SK-N-SH (cell line): ENCODE measurements at regions not wholly inside any gene's neighbourhood (a gene's known extent, or its start where the extent isn't known, plus 50 kb on each side); places are given as distances from the start of the nearest gene placed in this dataset.

Source experiments
- CTCF ChIA-PET: fragments of 300-600, 350-600 bp; formaldehyde crosslinking; extraction: SDS; loops from one replicate; lab custom pipeline; 2021; lab: Yijun Ruan, JAX
- POLR2A ChIA-PET: fragments of 350-600 bp; sonication (Branson Sonifier 250); formaldehyde crosslinking; extraction: SDS; loops from one replicate; lab custom pipeline; 2020; ENCODE audit warnings: antibody characterized with exemption, inconsistent platforms; lab: Yijun Ruan, JAX
- DNase-seq: peaks from one replicate; pipeline ENCODE4 v3.0.0; 2012
- H2AFZ ChIP-seq: fragments of 200-600 bp; sonication (generic); 2 replicates; pipeline ENCODE4 v1.8.1; 2016; ENCODE audit warnings: antibody characterized with exemption, mild to moderate bottlenecking, low read depth
- H3F3A ChIP-seq: fragments of 200-600 bp; sonication (generic); replicated peaks from 2 replicates; pipeline ENCODE3; 2016; ENCODE audit warnings: antibody characterized with exemption, mild to moderate bottlenecking; ENCODE audit not compliant: insufficient read depth
- H3K27ac ChIP-seq, 2 experiments: fragments of 200-500 bp in 1 of 2; fragments of 200-600 bp in 1 of 2; sonication (Bioruptor generic) in 1 of 2; sonication (generic), shearing (Covaris generic) in 1 of 2; 2 replicates each; pipeline versions ENCODE4 v1.5.1 to v1.6.1; 2014 to 2016; ENCODE audit warnings: low read depth in 2 of 2, inconsistent platforms in 1 of 2, low read length in 1 of 2, mild to moderate bottlenecking in 1 of 2, mixed read lengths in 1 of 2
- H3K27me3 ChIP-seq: fragments of 200-600 bp; sonication (generic), shearing (Covaris generic); 2 replicates; pipeline ENCODE4 v1.6.1; 2016; ENCODE audit warnings: mixed run types; ENCODE audit not compliant: insufficient read depth
- H3K36me3 ChIP-seq, 2 experiments: fragments of 200-500 bp in 1 of 2; fragments of 200-600 bp in 1 of 2; sonication (Bioruptor generic) in 1 of 2; sonication (generic) in 1 of 2; replicated peaks in 1 of 2; 2 replicates each; pipeline versions ENCODE3 to v1.5.1; 2014 to 2016; ENCODE audit warnings: low read length in 1 of 2, mild to moderate bottlenecking in 1 of 2; ENCODE audit not compliant: insufficient read depth in 2 of 2, control insufficient read depth in 1 of 2
- H3K4me1 ChIP-seq, 2 experiments: fragments of 200-500 bp in 1 of 2; fragments of 200-600 bp in 1 of 2; sonication (Bioruptor generic) in 1 of 2; sonication (generic), shearing (Covaris generic) in 1 of 2; 2 replicates each; pipeline versions ENCODE4 v1.5.1 to v1.6.1; 2014 to 2016; ENCODE audit warnings: low read depth in 1 of 2, low read length in 1 of 2, mixed run types in 1 of 2; ENCODE audit not compliant: insufficient read depth in 2 of 2, control insufficient read depth in 1 of 2
- H3K4me2 ChIP-seq: fragments of 200-600 bp; sonication (generic), shearing (Covaris generic); 2 replicates; pipeline ENCODE4 v1.6.1; 2017; ENCODE audit warnings: mixed run types
- H3K4me3 ChIP-seq, 2 experiments: fragments of 200-500 bp in 1 of 2; fragments of 200-600 bp in 1 of 2; sonication (Bioruptor generic) in 1 of 2; sonication (generic), shearing (Covaris generic) in 1 of 2; 2 replicates each; pipeline versions ENCODE4 v1.5.1 to v1.8.1; 2014 to 2016; ENCODE audit warnings: low read depth in 2 of 2, inconsistent platforms in 1 of 2, low read length in 1 of 2, mild to moderate bottlenecking in 1 of 2, mixed read lengths in 1 of 2, moderate library complexity in 1 of 2
- H3K79me2 ChIP-seq: fragments of 200-600 bp; sonication (generic); 2 replicates; pipeline ENCODE4 v1.8.1; 2017; ENCODE audit warnings: mild to moderate bottlenecking; ENCODE audit not compliant: insufficient read depth
- H3K9ac ChIP-seq: fragments of 200-600 bp; sonication (generic); 2 replicates; pipeline ENCODE4 v1.6.1; 2017; ENCODE audit warnings: mixed run types
- H3K9me2 ChIP-seq: fragments of 200-600 bp; sonication (generic); 2 replicates; pipeline ENCODE4 v1.6.1; 2017; ENCODE audit warnings: mixed run types
- H3K9me3 ChIP-seq: fragments of 200-600 bp; sonication (generic); 2 replicates; pipeline ENCODE4 v1.6.1; 2017; ENCODE audit warnings: mixed run types, mild to moderate bottlenecking, moderate library complexity
- H4K20me1 ChIP-seq: fragments of 200-600 bp; sonication (generic); 2 replicates; pipeline ENCODE4 v1.6.1; 2017; ENCODE audit warnings: mild to moderate bottlenecking, mixed run types; ENCODE audit not compliant: insufficient read depth
- CHD2 ChIP-seq: fragments of 150-350 bp; IDR thresholded peaks from 2 replicates; pipeline ENCODE4 v1.6.1; 2018; ENCODE audit warnings: low read length; ENCODE audit not compliant: partially characterized antibody
- FOSL2 ChIP-seq: IDR thresholded peaks from 2 replicates; pipeline ENCODE4 v1.4.0; 2012; ENCODE audit warnings: low read depth, mild to moderate bottlenecking, moderate library complexity, borderline replicate concordance
- GABPA ChIP-seq: IDR thresholded peaks from 2 replicates; pipeline ENCODE4 v1.4.0; 2012; ENCODE audit warnings: low read depth, mild to moderate bottlenecking
- GATA2 ChIP-seq: sonication (generic); formaldehyde crosslinking; IDR thresholded peaks from 2 replicates; pipeline ENCODE4 v1.5.0; 2020; ENCODE audit warnings: mild to moderate bottlenecking, missing genetic modification reagents
- MXI1 ChIP-seq: IDR thresholded peaks from 2 replicates; pipeline ENCODE4 v1.6.1; 2012; ENCODE audit warnings: mild to moderate bottlenecking, low read depth, low read length, improper control_type of control experiment
- NFIC ChIP-seq: IDR thresholded peaks from 2 replicates; pipeline ENCODE4 v1.4.0; 2012; ENCODE audit warnings: borderline replicate concordance
- RFX5 ChIP-seq: IDR thresholded peaks from 2 replicates; pipeline ENCODE4 v1.6.1; 2012; ENCODE audit warnings: mild to moderate bottlenecking, improper control_type of control experiment, low read length
- SIN3A ChIP-seq: IDR thresholded peaks from 2 replicates; pipeline ENCODE4 v1.6.1; 2012; ENCODE audit warnings: low read depth, mild to moderate bottlenecking, low read length, moderate library complexity, borderline replicate concordance
- TAF1 ChIP-seq: IDR thresholded peaks from 2 replicates; pipeline ENCODE4 v1.6.1; 2012; ENCODE audit warnings: low read depth, mild to moderate bottlenecking, low read length, moderate library complexity, borderline replicate concordance
- WGBS: methylation state at CpG from one replicate; pipeline ENCODE4 v1.1.6; 2017; ENCODE audit warnings: low lambda C conversion rate; 5-methylcytosine and 5-hydroxymethylcytosine counted together
- TF ChIP-seq, protein P1 (sequence below): fragments of 150-350 bp; IDR thresholded peaks from 2 replicates; pipeline ENCODE4 v1.6.1; 2017; ENCODE audit warnings: antibody characterized with exemption, low read length, low read depth, borderline replicate concordance
- TF ChIP-seq, protein P2 (sequence below): IDR thresholded peaks from 2 replicates; pipeline ENCODE4 v1.4.0; 2012; ENCODE audit warnings: low read depth, borderline replicate concordance
- TF ChIP-seq, protein P3 (sequence below): IDR thresholded peaks from 2 replicates; pipeline ENCODE4 v1.4.0; 2012; ENCODE audit warnings: low read depth
- TF ChIP-seq, protein P4 (sequence below): IDR thresholded peaks from 2 replicates; pipeline ENCODE4 v1.6.1; 2012; ENCODE audit warnings: mild to moderate bottlenecking, low read depth, low read length, moderate library complexity

DNA sequence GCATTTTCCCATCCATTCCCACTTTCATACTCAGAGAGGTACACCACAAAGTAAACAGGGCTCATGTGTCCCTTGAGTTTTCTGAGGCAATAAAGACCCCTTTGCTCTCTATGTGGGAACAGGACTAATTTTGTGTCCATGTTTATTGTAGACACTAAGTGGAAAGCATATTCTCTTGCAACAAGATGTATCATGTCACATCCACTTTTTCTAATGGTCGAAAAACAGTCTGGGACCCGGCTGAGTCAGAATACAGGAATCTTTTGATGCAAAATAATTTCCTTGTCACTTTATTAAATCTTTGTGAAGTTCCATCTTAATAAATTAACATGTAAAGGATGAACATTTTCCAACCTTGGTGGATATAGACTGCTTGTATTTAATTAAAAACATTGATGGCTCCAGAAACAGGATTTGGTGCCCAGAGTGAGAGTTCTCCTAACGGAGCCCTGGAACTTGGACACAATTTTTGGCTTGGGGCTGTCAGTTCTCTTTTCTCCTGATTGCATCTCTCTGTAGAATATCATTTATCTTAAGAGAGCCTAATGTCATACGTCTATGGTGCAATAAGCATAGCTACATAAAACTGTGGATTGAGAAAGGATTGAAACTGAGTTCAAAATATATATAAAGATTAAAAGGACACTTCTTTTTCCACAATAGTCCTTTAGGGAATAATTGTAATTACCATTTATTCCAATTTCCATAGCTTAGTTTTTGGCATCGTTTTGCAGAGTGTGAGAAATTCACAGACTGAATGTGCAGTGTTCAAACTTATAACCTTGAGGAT lies 1116.7 kb upstream of the SEMA6A start:
- Histone ChIP-seq H3K9me3 (no peaks in the 10 kb centered on the region), H3K27ac (no peak overlapping the region), H3K4me2 (no peak overlapping the region), H3K79me2 (no peaks in the 10 kb centered on the region), H3K27me3 (no peaks in the 10 kb centered on the region), H3F3A (no peaks in the 10 kb centered on the region), H4K20me1 (no peaks in the 10 kb centered on the region), H3K9ac (no peak overlapping the region), H2AFZ (no peak overlapping the region), H3K4me1 (peaks cover 0 to 2% of the 10 kb centered on the region in 2 experiments; a peak in 2 of 4 replicates), H3K9me2 (no peaks in the 10 kb centered on the region), H3K4me3 (no peak overlapping the region), H3K36me3 (no peaks in the 10 kb centered on the region)
- no peak for TF ChIP-seq SIN3A
- 0 out of 2 replicates have a peak, but pooled peaks have one; percentile 43 for TF ChIP-seq GATA2
- TF ChIP-seq, protein P1, sequence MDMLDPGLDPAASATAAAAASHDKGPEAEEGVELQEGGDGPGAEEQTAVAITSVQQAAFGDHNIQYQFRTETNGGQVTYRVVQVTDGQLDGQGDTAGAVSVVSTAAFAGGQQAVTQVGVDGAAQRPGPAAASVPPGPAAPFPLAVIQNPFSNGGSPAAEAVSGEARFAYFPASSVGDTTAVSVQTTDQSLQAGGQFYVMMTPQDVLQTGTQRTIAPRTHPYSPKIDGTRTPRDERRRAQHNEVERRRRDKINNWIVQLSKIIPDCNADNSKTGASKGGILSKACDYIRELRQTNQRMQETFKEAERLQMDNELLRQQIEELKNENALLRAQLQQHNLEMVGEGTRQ, result no peak
- no peak for TF ChIP-seq TAF1
- DNase-seq, result no peak
- ChIA-PET CTCF (no interaction called here), POLR2A (no interaction called here)
- 11% methylated on average over 5 of the region's 5 CpGs for WGBS

DNA sequence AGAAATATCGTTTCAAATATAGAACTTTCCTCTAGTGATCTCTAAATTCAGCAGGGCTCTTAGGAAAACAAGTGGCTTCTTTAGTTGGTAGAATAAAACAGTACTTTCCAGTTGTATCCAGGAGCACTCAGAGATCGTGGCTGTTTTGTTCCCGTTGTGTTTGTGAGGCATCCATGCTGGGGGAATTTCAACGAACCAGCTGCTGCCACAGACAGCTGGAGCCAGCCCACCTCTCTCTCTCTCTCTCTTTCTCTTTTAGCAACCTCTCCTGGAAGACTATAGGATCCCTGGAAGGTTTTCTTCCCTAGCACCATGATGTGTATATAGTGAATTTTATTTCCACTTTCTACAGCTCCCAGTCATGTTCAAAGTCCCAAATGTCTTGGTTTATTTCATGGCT lies 1116.0 kb upstream of the SEMA6A start:
- Histone ChIP-seq H3K9me2 (no peaks in the 10 kb centered on the region), H3K4me1 (peaks cover 0 to 2% of the 10 kb centered on the region in 2 experiments; a peak in 2 of 4 replicates), H3K79me2 (no peaks in the 10 kb centered on the region), H3K9me3 (no peaks in the 10 kb centered on the region), H3K36me3 (no peaks in the 10 kb centered on the region), H3K4me2 (no peak overlapping the region), H3K4me3 (no peak overlapping the region), H3F3A (no peaks in the 10 kb centered on the region), H4K20me1 (no peaks in the 10 kb centered on the region), H3K27ac (no peak overlapping the region), H3K9ac (no peak overlapping the region), H3K27me3 (no peaks in the 10 kb centered on the region), H2AFZ (no peak overlapping the region)
- no peak for DNase-seq
- CTCF ChIA-PET, result no interaction called here
- POLR2A ChIA-PET, result no interaction called here
- TF ChIP-seq RFX5 (no peak), NFIC (no peak), MXI1 (no peak), CHD2 (no peak), FOSL2 (no peak), GABPA (no peak)
- TF ChIP-seq, protein P2, sequence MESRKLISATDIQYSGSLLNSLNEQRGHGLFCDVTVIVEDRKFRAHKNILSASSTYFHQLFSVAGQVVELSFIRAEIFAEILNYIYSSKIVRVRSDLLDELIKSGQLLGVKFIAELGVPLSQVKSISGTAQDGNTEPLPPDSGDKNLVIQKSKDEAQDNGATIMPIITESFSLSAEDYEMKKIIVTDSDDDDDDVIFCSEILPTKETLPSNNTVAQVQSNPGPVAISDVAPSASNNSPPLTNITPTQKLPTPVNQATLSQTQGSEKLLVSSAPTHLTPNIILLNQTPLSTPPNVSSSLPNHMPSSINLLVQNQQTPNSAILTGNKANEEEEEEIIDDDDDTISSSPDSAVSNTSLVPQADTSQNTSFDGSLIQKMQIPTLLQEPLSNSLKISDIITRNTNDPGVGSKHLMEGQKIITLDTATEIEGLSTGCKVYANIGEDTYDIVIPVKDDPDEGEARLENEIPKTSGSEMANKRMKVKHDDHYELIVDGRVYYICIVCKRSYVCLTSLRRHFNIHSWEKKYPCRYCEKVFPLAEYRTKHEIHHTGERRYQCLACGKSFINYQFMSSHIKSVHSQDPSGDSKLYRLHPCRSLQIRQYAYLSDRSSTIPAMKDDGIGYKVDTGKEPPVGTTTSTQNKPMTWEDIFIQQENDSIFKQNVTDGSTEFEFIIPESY, result no peak
- TF ChIP-seq, protein P1, result no peak
- TF ChIP-seq, protein P3, sequence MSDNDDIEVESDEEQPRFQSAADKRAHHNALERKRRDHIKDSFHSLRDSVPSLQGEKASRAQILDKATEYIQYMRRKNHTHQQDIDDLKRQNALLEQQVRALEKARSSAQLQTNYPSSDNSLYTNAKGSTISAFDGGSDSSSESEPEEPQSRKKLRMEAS, result no peak
- TF ChIP-seq, protein P4, sequence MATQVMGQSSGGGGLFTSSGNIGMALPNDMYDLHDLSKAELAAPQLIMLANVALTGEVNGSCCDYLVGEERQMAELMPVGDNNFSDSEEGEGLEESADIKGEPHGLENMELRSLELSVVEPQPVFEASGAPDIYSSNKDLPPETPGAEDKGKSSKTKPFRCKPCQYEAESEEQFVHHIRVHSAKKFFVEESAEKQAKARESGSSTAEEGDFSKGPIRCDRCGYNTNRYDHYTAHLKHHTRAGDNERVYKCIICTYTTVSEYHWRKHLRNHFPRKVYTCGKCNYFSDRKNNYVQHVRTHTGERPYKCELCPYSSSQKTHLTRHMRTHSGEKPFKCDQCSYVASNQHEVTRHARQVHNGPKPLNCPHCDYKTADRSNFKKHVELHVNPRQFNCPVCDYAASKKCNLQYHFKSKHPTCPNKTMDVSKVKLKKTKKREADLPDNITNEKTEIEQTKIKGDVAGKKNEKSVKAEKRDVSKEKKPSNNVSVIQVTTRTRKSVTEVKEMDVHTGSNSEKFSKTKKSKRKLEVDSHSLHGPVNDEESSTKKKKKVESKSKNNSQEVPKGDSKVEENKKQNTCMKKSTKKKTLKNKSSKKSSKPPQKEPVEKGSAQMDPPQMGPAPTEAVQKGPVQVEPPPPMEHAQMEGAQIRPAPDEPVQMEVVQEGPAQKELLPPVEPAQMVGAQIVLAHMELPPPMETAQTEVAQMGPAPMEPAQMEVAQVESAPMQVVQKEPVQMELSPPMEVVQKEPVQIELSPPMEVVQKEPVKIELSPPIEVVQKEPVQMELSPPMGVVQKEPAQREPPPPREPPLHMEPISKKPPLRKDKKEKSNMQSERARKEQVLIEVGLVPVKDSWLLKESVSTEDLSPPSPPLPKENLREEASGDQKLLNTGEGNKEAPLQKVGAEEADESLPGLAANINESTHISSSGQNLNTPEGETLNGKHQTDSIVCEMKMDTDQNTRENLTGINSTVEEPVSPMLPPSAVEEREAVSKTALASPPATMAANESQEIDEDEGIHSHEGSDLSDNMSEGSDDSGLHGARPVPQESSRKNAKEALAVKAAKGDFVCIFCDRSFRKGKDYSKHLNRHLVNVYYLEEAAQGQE, result no peak
- WGBS, result 28% methylated on average over 4 of the region's 4 CpGs
